HL-60 (cell line): ENCODE measurements at regions not wholly inside any gene's neighbourhood (a gene's known extent, or its start where the extent isn't known, plus 50 kb on each side); places are given as distances from the start of the nearest gene placed in this dataset.

Experiments
- DNase-seq, 2 experiments: peaks; one replicate each; pipeline ENCODE4 v3.0.0-alpha.2; 2010 to 2020; ENCODE audit warnings: low read depth in 1 of 2, low spot score in 1 of 2
- H3K27ac ChIP-seq: fragments of 250-450 bp; sonication (Bioruptor Pico); replicated peaks from 2 replicates; pipeline ENCODE4 v1.5.1; 2020; ENCODE audit warnings: mild to moderate bottlenecking, moderate library complexity
- H3K27me3 ChIP-seq: fragments of 250-450 bp; sonication (Bioruptor Pico); 2 replicates; pipeline ENCODE4 v1.5.1; 2021; ENCODE audit warnings: mild to moderate bottlenecking, moderate library complexity; ENCODE audit not compliant: insufficient read depth, poor library complexity, severe bottlenecking
- H3K4me3 ChIP-seq: replicated peaks from 2 replicates; pipeline ENCODE4 v1.5.1; 2011; ENCODE audit warnings: mild to moderate bottlenecking, control low read depth, low read length; ENCODE audit not compliant: insufficient read depth
- CTCF ChIP-seq: IDR thresholded peaks from one replicate; pipeline ENCODE4 v1.5.1; 2011; ENCODE audit warnings: low read length, control low read depth, inconsistent platforms; ENCODE audit not compliant: insufficient read depth
- GABPA ChIP-seq: IDR thresholded peaks from 2 replicates; pipeline ENCODE4 v1.6.1; 2012; ENCODE audit warnings: low read depth
- POLR2AphosphoS5 ChIP-seq: IDR thresholded peaks from 2 replicates; pipeline ENCODE4 v1.6.1; 2012; ENCODE audit warnings: low read depth
- REST ChIP-seq: IDR thresholded peaks from 2 replicates; pipeline ENCODE4 v1.6.1; 2012; ENCODE audit warnings: low read depth; ENCODE audit not compliant: insufficient replicate concordance
- SPI1 ChIP-seq: IDR thresholded peaks from 2 replicates; pipeline ENCODE4 v1.6.1; 2012; ENCODE audit warnings: low read depth, mild to moderate bottlenecking, borderline replicate concordance

- Histone ChIP-seq H3K27me3 (no peaks in the 10 kb centered on the region), H3K27ac (no peak overlapping the region), H3K4me3 (no peak overlapping the region)
- no peak for DNase-seq
- no peak for TF ChIP-seq REST
- no peak for TF ChIP-seq POLR2AphosphoS5
- no peak for TF ChIP-seq SPI1
- no peak for TF ChIP-seq GABPA
- TF ChIP-seq CTCF: no peak
Observed at GRCh38 chr13:24080134-24080533, 80.4 kb upstream of the SPATA13 start.

GRCh38 chr13:24081387-24081786 lies 79.1 kb upstream of the SPATA13 start:
- no peaks in the 10 kb centered on the region for H3K27me3 ChIP-seq
- no peak for DNase-seq
- TF ChIP-seq REST (no peak), SPI1 (no peak), CTCF (no peak), GABPA (no peak)
- H3K4me3 ChIP-seq: no peak overlapping the region
- no peak overlapping the region for H3K27ac ChIP-seq

- TF ChIP-seq POLR2AphosphoS5 (no peak), SPI1 (no peak), CTCF (no peak), GABPA (no peak), REST (no peak)
Observed at GRCh38 chr13:24083141-24083540, 77.4 kb upstream of the SPATA13 start.

More at GRCh38 chr13:24083141-24083540, 77.4 kb upstream of the SPATA13 start:
- Histone ChIP-seq H3K27ac (no peak overlapping the region), H3K27me3 (no peaks in the 10 kb centered on the region), H3K4me3 (no peak overlapping the region)
- no peak for DNase-seq
